Endodermal cell (in vitro differentiated cells): ENCODE measurements at regions not wholly inside any gene's neighbourhood (a gene's known extent, or its start where the extent isn't known, plus 50 kb on each side); places are given as distances from the start of the nearest gene placed in this dataset.

ENCODE experiments used
- DNase-seq: peaks from one replicate; pipeline ENCODE4 v3.0.0-alpha.2; 2017
- H3K27ac ChIP-seq: 2 replicates; pipeline ENCODE4 v1.5.1; 2013; ENCODE audit warnings: mild to moderate bottlenecking, low read depth, low read length, moderate library complexity
- H3K27me3 ChIP-seq: 2 replicates; pipeline ENCODE4 v1.6.1; 2013; ENCODE audit warnings: mild to moderate bottlenecking, low read length, moderate library complexity; ENCODE audit not compliant: insufficient read depth, control insufficient read depth, poor library complexity, severe bottlenecking
- H3K36me3 ChIP-seq: 2 replicates; pipeline ENCODE4 v1.7.0; 2013; ENCODE audit warnings: mild to moderate bottlenecking, low read length, moderate library complexity; ENCODE audit not compliant: control insufficient read depth, insufficient read depth
- H3K4me1 ChIP-seq: one replicate; pipeline ENCODE4 v1.7.0; 2013; ENCODE audit warnings: low read length; ENCODE audit not compliant: control insufficient read depth, insufficient read depth
- H3K4me3 ChIP-seq: 2 replicates; pipeline ENCODE4 v1.5.1; 2013; ENCODE audit warnings: mild to moderate bottlenecking, low read length, moderate library complexity
- H3K9ac ChIP-seq: 2 replicates; pipeline ENCODE4 v1.6.1; 2013; ENCODE audit warnings: mild to moderate bottlenecking, low read length, moderate library complexity; ENCODE audit not compliant: poor library complexity, severe bottlenecking; ENCODE audit errors: extremely low read depth
- H3K9me3 ChIP-seq: 2 replicates; pipeline ENCODE4 v1.6.1; 2013; ENCODE audit warnings: mild to moderate bottlenecking, low read length, moderate library complexity; ENCODE audit not compliant: control insufficient read depth
- H3K27ac Mint-ChIP-seq: 2 replicates; pipeline ENCODE4 v1.8.0; 2020; ENCODE audit warnings: mixed read lengths
- H3K27me3 Mint-ChIP-seq: 2 replicates; pipeline ENCODE4 v1.8.0; 2021; ENCODE audit warnings: mild to moderate bottlenecking, mixed read lengths; ENCODE audit not compliant: insufficient read depth
- H3K36me3 Mint-ChIP-seq: 2 replicates; pipeline ENCODE4 v1.8.0; 2020; ENCODE audit warnings: low read depth, mixed read lengths
- H3K4me1 Mint-ChIP-seq: 2 replicates; pipeline ENCODE4 v1.8.0; 2020; ENCODE audit warnings: mixed read lengths
- H3K4me3 Mint-ChIP-seq: 2 replicates; pipeline ENCODE4 v1.8.0; 2020; ENCODE audit warnings: mild to moderate bottlenecking, moderate library complexity, mixed read lengths
- H3K9me3 Mint-ChIP-seq: 2 replicates; pipeline ENCODE4 v1.8.0; 2020; ENCODE audit warnings: mild to moderate bottlenecking, mixed read lengths
- CTCF ChIP-seq: fragments of 200-600 bp; sonication (generic); conservative IDR thresholded peaks from 2 replicates; pipeline ENCODE4 v1.5.0; 2021; ENCODE audit warnings: antibody characterized with exemption, mild to moderate bottlenecking
- WGBS, 2 experiments: methylation state at CpG; one replicate each; pipeline versions ENCODE4 v1.1.5 to v1.1.7; 2013; ENCODE audit warnings: missing lambda C conversion rate in 2 of 2, mixed read lengths in 1 of 2; ENCODE audit not compliant: insufficient coverage in 1 of 2, insufficient read length in 1 of 2; 5-methylcytosine and 5-hydroxymethylcytosine counted together

GRCh38 chr3:69504232-69504631 lies 118.3 kb upstream of the FRMD4B start:
- Histone ChIP-seq H3K4me3 (no peak overlapping the region), H3K27ac (no peak overlapping the region), H3K36me3 (no peaks in the 10 kb centered on the region), H3K9ac (no peak overlapping the region), H3K4me1 (peaks cover 3% of the 10 kb centered on the region), H3K9me3 (no peaks in the 10 kb centered on the region), H3K27me3 (peaks cover 83% of the 10 kb centered on the region)
- no peaks in the 10 kb centered on the region for H3K36me3 Mint-ChIP-seq
- WGBS, 2 experiments, result 95% methylated on average over 3 of the region's 3 CpGs; no CpG with 5 or more reads in 1 of the 2 experiments
- H3K27me3 Mint-ChIP-seq, result peaks cover 93% of the 10 kb centered on the region
- peaks cover 6% of the 10 kb centered on the region for H3K4me1 Mint-ChIP-seq
- H3K9me3 Mint-ChIP-seq, result peaks cover 6% of the 10 kb centered on the region
- H3K4me3 Mint-ChIP-seq, result no peak overlapping the region
- no peak overlapping the region for H3K27ac Mint-ChIP-seq
- no peak for TF ChIP-seq CTCF
- no peak for DNase-seq

GRCh38 chr3:69500604-69501003 lies 114.7 kb upstream of the FRMD4B start:
- H3K4me3 ChIP-seq, result no peak overlapping the region
- WGBS, 2 experiments, result 95% methylated on average over 5 of the region's 5 CpGs; no CpG with 5 or more reads in 1 of the 2 experiments
- H3K9me3 Mint-ChIP-seq, result peaks cover 6% of the 10 kb centered on the region
- peaks cover 88% of the 10 kb centered on the region for H3K27me3 Mint-ChIP-seq
- no peak overlapping the region for H3K27ac ChIP-seq
- peaks cover 86% of the 10 kb centered on the region for H3K27me3 ChIP-seq
- H3K27ac Mint-ChIP-seq, result no peak overlapping the region
- no peak for DNase-seq
- no peaks in the 10 kb centered on the region for H3K9me3 ChIP-seq
- no peaks in the 10 kb centered on the region for H3K4me1 ChIP-seq
- no peak for TF ChIP-seq CTCF
- no peaks in the 10 kb centered on the region for H3K36me3 Mint-ChIP-seq
- no peak overlapping the region for H3K4me3 Mint-ChIP-seq
- no peak overlapping the region for H3K9ac ChIP-seq
- peaks cover under 1% of the 10 kb centered on the region for H3K4me1 Mint-ChIP-seq
- no peaks in the 10 kb centered on the region for H3K36me3 ChIP-seq

GRCh38 chr3:69499899-69500421 lies 114.1 kb upstream of the FRMD4B start:
- Histone ChIP-seq H3K9me3 (no peaks in the 10 kb centered on the region), H3K9ac (no peak overlapping the region), H3K4me1 (no peaks in the 10 kb centered on the region), H3K36me3 (no peaks in the 10 kb centered on the region), H3K27me3 (peaks cover 89% of the 10 kb centered on the region), H3K27ac (no peak overlapping the region), H3K4me3 (no peak overlapping the region)
- Mint-ChIP-seq H3K9me3 (peaks cover 6% of the 10 kb centered on the region), H3K27ac (no peak overlapping the region), H3K4me1 (no peaks in the 10 kb centered on the region), H3K27me3 (peaks cover 90% of the 10 kb centered on the region), H3K4me3 (no peak overlapping the region), H3K36me3 (no peaks in the 10 kb centered on the region)
- 88 to 92% methylated on average over 9 of the region's 9 CpGs for WGBS, 2 experiments
- TF ChIP-seq CTCF, result no peak
- DNase-seq, result no peak
